ENCODE measurements at regions not wholly inside any gene's neighbourhood (a gene's known extent, or its start where the extent isn't known, plus 50 kb on each side); places are given as distances from the start of the nearest gene placed in this dataset.

DNA sequence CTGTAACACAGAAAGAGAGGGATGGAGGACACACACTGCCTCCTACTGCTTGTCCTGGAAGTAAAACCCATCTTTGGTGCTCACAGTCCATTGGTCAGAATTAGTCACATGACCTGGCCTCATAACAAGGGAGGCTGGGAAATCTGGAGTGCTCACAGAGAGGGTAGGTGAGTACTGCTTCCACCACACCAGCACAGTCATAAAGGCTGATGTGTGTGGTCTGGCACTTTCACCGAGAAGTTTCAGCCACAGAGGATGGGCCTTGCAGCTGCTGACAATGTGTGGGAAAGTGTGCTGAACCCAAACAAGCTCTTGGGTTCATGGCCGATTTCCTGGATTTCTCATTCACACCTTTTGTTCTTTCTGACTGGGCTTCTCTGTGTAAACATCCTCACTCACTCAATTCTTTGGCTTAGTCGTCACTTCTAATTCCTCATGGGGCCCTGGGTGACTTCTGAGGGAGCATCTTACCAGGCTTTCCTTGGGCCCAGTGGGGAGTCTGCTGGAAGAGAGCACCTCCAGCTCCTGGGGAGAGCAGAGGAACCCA is 100.7 kb downstream of the ASB7 start:
- no peaks in the 10 kb centered on the region for H3K4me1 ChIP-seq (ENCODE audit: insufficient read depth, low read length)
- H3K27ac ChIP-seq (ENCODE audit: low read depth, low read length) = no peak overlapping the region
- H3K9ac ChIP-seq (ENCODE audit: low read length) = no peak overlapping the region
- no peaks in the 10 kb centered on the region for H3K36me3 ChIP-seq (ENCODE audit: insufficient read depth, low read length)
- no peaks in the 10 kb centered on the region for H3K9me3 ChIP-seq (ENCODE audit: low read length)
- no peaks in the 10 kb centered on the region for H3K27me3 ChIP-seq (ENCODE audit: control insufficient read depth in 1 of 2, insufficient read depth in 2 of 2, low read length in 2 of 2)
- H3K4me3 ChIP-seq (ENCODE audit: low read depth in 1 of 2, low read length in 2 of 2) = no peak overlapping the region

DNA sequence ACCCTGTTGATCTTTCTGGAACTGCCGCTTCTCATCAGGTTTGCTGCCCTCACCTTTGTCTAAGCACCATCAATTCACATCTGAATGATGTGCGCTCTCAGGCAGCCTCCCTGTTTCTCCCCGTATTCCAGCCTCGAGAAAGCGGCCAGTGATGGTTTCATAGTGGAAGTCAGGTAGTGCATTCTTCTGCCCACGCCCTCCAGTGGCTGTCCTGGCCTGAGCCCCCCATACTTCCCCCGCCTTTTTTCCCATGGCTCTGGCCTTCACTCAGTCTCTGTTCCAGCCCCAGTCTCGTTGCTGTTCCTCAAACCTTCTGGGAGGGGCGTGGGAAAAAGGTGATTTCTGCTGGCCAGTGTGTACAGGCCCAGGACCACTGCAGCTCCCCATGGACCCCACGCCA is 101.3 kb downstream of the ASB7 start:
- H3K36me3 ChIP-seq (ENCODE audit: insufficient read depth, low read length) = no peaks in the 10 kb centered on the region
- no peak overlapping the region for H3K4me3 ChIP-seq (ENCODE audit: low read depth in 1 of 2, low read length in 2 of 2)
- no peaks in the 10 kb centered on the region for H3K9me3 ChIP-seq (ENCODE audit: low read length)
- H3K4me1 ChIP-seq (ENCODE audit: insufficient read depth, low read length) = no peaks in the 10 kb centered on the region
- H3K27me3 ChIP-seq (ENCODE audit: control insufficient read depth in 1 of 2, insufficient read depth in 2 of 2, low read length in 2 of 2) = no peaks in the 10 kb centered on the region
- H3K27ac ChIP-seq (ENCODE audit: low read depth, low read length) = no peak overlapping the region
- no peak overlapping the region for H3K9ac ChIP-seq (ENCODE audit: low read length)

DNA sequence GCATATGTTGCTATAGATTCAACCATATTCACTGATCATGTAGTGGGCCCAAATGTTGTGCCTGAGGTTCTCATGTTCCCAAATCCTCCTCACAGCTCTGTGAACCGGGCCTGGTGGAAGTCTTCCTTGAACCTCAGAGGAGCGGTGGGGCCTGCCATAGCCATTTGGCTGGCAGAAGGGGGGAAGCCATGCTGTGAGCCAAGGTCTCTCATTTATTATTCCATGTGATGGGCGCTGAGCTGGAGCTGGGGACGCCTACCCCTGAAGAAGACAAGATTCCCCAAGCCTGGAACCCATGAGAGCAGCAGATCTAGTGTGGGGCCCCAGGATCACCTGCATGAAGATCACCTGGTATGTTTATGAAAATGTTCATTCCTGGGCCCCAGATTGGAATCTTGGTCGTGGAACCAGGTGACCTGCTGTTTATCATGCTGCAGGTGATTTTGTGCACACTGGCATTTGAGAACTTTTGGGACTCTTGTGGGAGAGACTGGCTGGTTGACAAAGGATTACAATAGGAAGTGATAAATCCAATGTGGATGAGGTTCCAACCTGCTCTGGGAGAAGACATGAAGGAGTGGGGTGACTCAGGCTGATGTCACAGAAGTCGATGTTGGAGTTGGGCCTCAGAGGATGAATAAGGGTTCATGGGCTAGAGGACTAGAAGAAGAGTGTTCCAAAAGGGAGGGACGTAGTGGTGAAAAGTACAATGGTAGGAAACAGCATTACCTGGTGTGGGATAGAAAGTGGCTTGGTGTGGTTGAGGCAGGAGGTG is 102.1 kb downstream of the ASB7 start:
- Histone ChIP-seq H3K4me3 (ENCODE audit: low read depth in 1 of 2, low read length in 2 of 2) (no peak overlapping the region), H3K36me3 (ENCODE audit: insufficient read depth, low read length) (no peaks in the 10 kb centered on the region), H3K27ac (ENCODE audit: low read depth, low read length) (no peak overlapping the region), H3K9ac (ENCODE audit: low read length) (no peak overlapping the region), H3K27me3 (ENCODE audit: control insufficient read depth in 1 of 2, insufficient read depth in 2 of 2, low read length in 2 of 2) (no peaks in the 10 kb centered on the region), H3K4me1 (ENCODE audit: insufficient read depth, low read length) (no peaks in the 10 kb centered on the region), H3K9me3 (ENCODE audit: low read length) (no peaks in the 10 kb centered on the region)

DNA sequence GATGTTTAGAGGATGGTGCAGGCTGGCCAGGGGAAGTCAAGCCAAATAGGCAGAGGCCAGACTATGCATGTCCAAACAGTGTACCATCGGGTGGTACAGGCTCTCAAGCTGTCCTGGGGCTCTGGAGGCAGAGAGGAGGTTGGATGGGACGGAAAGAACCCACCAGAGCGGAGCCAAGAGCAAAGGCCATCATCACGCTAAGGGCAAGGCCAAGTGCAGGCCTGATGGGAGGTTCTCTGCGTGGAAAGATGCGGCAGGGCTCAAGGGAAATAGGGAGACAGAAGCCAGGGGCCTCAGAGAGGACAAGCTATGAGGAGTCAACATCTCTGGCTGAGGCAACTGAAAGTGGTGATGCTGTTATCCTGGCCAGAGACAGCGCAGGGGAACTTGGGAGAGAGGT is 102.7 kb downstream of the ASB7 start:
- Histone ChIP-seq H3K36me3 (ENCODE audit: insufficient read depth, low read length) (no peaks in the 10 kb centered on the region), H3K9ac (ENCODE audit: low read length) (no peak overlapping the region), H3K4me3 (ENCODE audit: low read depth in 1 of 2, low read length in 2 of 2) (no peak overlapping the region), H3K27me3 (ENCODE audit: control insufficient read depth in 1 of 2, insufficient read depth in 2 of 2, low read length in 2 of 2) (no peaks in the 10 kb centered on the region), H3K9me3 (ENCODE audit: low read length) (no peaks in the 10 kb centered on the region), H3K4me1 (ENCODE audit: insufficient read depth, low read length) (no peaks in the 10 kb centered on the region), H3K27ac (ENCODE audit: low read depth, low read length) (no peak overlapping the region)

DNA sequence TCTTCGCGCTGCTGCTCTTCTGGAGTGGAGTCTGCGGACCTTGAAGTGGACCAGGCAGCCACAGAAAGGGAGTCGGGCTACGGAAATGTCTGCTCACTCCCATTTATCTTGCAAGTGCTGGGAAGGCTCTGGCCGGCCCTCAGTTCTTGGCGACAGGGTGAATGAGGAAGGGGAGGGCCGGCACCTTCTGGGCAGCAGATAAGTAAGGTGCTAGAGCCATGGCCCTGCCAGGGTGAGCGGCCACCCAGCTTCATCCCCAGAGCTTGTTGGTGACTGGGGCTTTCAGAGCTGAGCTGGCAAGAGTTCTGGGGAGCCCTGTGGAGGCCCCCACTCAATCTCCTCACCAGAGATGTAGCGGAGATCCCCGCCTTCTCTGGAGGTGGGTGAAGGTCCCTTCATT is 103.5 kb downstream of the ASB7 start:
- Histone ChIP-seq H3K27ac (ENCODE audit: low read depth, low read length) (no peak overlapping the region), H3K9ac (ENCODE audit: low read length) (no peak overlapping the region), H3K4me3 (ENCODE audit: low read depth in 1 of 2, low read length in 2 of 2) (no peak overlapping the region), H3K36me3 (ENCODE audit: insufficient read depth, low read length) (no peaks in the 10 kb centered on the region), H3K9me3 (ENCODE audit: low read length) (no peaks in the 10 kb centered on the region), H3K4me1 (ENCODE audit: insufficient read depth, low read length) (peaks cover 4% of the 10 kb centered on the region), H3K27me3 (ENCODE audit: control insufficient read depth in 1 of 2, insufficient read depth in 2 of 2, low read length in 2 of 2) (no peaks in the 10 kb centered on the region)

- H3K9ac ChIP-seq (ENCODE audit: low read length) = no peak overlapping the region
- H3K27ac ChIP-seq (ENCODE audit: low read depth, low read length) = no peak overlapping the region
- no peaks in the 10 kb centered on the region for H3K36me3 ChIP-seq (ENCODE audit: insufficient read depth, low read length)
- H3K9me3 ChIP-seq (ENCODE audit: low read length) = no peaks in the 10 kb centered on the region
- H3K4me1 ChIP-seq (ENCODE audit: insufficient read depth, low read length) = peaks cover 18% of the 10 kb centered on the region
- no peak overlapping the region for H3K4me3 ChIP-seq (ENCODE audit: low read depth in 1 of 2, low read length in 2 of 2)
- H3K27me3 ChIP-seq (ENCODE audit: control insufficient read depth in 1 of 2, insufficient read depth in 2 of 2, low read length in 2 of 2) = no peaks in the 10 kb centered on the region
Measured at GRCh38 chr15:100707229-100707628, 104.8 kb downstream of the ASB7 start.

DNA sequence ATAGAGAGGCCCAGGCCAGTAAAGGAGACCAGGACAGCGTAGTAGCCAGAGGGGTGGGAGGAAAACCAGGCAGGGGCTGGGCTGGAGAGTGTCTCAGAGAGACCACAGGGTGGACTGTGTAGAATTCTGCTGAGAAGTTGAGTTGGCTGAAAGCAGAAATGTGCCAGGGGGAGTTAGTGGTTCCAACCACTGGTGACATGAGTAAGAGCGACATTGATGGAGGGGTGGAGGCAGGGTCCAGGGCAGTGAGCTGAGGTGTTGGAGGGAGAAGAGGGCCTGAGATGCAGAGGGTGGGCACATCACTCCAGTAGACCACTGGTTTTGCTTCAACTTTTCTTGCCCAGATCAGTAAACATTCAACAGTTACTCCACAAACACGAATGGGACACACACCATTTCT is 106.5 kb downstream of the ASB7 start:
- H3K9ac ChIP-seq (ENCODE audit: low read length) = no peak overlapping the region

DNA sequence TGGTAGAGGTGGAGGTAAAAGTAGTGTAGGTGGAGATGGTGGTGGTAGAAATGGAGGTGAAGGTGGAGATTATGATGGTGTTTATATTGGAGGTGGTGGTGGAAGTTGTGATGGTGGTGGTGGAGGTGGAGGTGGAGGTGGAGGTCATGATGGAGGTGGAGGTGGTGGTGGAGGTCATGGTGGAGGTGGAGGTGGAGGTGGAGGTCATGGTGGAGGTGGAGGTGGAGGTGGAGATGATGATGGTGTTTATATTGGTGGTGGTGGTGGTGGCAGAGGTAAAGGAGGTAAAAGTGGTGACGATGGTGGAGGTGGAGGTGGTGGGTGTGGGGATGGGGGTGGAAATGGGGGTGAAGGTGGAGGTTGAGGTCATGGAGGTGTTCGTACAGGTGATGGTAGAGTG is 107.8 kb downstream of the ASB7 start:
- H3K36me3 ChIP-seq (ENCODE audit: insufficient read depth, low read length) = no peaks in the 10 kb centered on the region
- no peaks in the 10 kb centered on the region for H3K27me3 ChIP-seq (ENCODE audit: control insufficient read depth in 1 of 2, insufficient read depth in 2 of 2, low read length in 2 of 2)
- H3K9me3 ChIP-seq (ENCODE audit: low read length) = no peaks in the 10 kb centered on the region
- H3K4me1 ChIP-seq (ENCODE audit: insufficient read depth, low read length) = peaks cover 30% of the 10 kb centered on the region
- no peak overlapping the region for H3K4me3 ChIP-seq (ENCODE audit: low read depth in 1 of 2, low read length in 2 of 2)
- H3K27ac ChIP-seq (ENCODE audit: low read depth, low read length) = no peak overlapping the region
- H3K9ac ChIP-seq (ENCODE audit: low read length) = no peak overlapping the region

More for the DNA sequence above, 106.5 kb downstream of the ASB7 start:
- Histone ChIP-seq H3K4me1 (ENCODE audit: insufficient read depth, low read length) (peaks cover 30% of the 10 kb centered on the region), H3K36me3 (ENCODE audit: insufficient read depth, low read length) (no peaks in the 10 kb centered on the region), H3K9me3 (ENCODE audit: low read length) (no peaks in the 10 kb centered on the region), H3K27ac (ENCODE audit: low read depth, low read length) (no peak overlapping the region), H3K4me3 (ENCODE audit: low read depth in 1 of 2, low read length in 2 of 2) (no peak overlapping the region), H3K27me3 (ENCODE audit: control insufficient read depth in 1 of 2, insufficient read depth in 2 of 2, low read length in 2 of 2) (no peaks in the 10 kb centered on the region)

GRCh38 chr15:100710744-100711515 is 108.5 kb downstream of the ASB7 start:
- Histone ChIP-seq H3K36me3 (ENCODE audit: insufficient read depth, low read length) (no peaks in the 10 kb centered on the region), H3K9ac (ENCODE audit: low read length) (no peak overlapping the region), H3K4me3 (ENCODE audit: low read depth in 1 of 2, low read length in 2 of 2) (no peak overlapping the region), H3K27ac (ENCODE audit: low read depth, low read length) (no peak overlapping the region), H3K9me3 (ENCODE audit: low read length) (no peaks in the 10 kb centered on the region), H3K4me1 (ENCODE audit: insufficient read depth, low read length) (peaks cover 30% of the 10 kb centered on the region), H3K27me3 (ENCODE audit: control insufficient read depth in 1 of 2, insufficient read depth in 2 of 2, low read length in 2 of 2) (no peaks in the 10 kb centered on the region)

DNA sequence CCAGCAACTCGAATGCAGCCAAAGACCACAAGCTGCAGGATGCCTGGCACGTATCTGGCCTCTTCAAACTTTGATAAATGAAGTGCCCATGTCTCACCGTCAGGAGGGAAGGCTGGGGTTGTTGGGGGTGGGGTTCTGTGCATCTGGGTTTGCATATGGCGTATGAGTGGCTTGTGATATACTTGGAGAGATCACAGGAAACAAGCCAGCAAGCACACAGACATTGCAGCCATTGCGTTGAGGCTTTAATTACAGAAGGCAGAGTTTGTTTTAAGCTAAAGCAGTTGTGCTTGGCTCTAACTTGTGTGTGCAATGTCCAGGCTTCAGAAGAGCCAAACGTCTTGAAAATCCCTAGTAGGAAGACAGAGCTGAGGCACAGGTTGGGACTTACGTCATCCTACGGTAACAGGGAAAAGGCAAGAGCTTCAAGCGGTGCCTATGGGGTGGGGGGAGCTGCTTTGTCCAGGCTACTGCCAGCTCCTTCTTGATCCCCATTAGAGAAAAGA is 109.2 kb downstream of the ASB7 start:
- Histone ChIP-seq H3K4me3 (ENCODE audit: low read depth in 1 of 2, low read length in 2 of 2) (no peak overlapping the region), H3K27ac (ENCODE audit: low read depth, low read length) (peak overlapping the region; percentile 76)

DNA sequence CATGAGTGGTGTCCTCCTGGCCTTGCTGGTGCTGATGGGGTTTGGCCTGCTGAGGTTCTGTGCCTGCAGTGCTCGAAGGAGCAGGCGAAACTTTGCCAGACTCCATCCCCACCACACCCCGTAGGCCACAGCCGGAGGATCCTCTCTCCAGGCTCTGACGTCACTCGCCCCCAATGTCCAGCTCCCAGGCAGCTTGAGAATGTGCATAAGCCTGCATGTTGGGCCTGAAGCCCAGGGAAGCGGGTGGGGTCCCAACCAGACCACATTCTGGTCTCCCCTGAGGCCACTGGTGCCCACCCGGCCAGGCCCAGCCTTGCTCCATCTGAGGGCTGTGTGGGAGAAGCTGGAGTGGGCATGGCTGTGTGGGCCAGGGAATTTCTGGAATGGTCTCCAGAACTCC is 109.8 kb downstream of the ASB7 start:
- H3K4me1 ChIP-seq (ENCODE audit: insufficient read depth, low read length) = peaks cover 30% of the 10 kb centered on the region
- no peaks in the 10 kb centered on the region for H3K36me3 ChIP-seq (ENCODE audit: insufficient read depth, low read length)
- H3K9me3 ChIP-seq (ENCODE audit: low read length) = no peaks in the 10 kb centered on the region
- no peaks in the 10 kb centered on the region for H3K27me3 ChIP-seq (ENCODE audit: control insufficient read depth in 1 of 2, insufficient read depth in 2 of 2, low read length in 2 of 2)
- peak overlapping the region; percentile 76 for H3K27ac ChIP-seq (ENCODE audit: low read depth, low read length)
- H3K9ac ChIP-seq (ENCODE audit: low read length) = no peak overlapping the region
- H3K4me3 ChIP-seq (ENCODE audit: low read depth in 1 of 2, low read length in 2 of 2) = no peak overlapping the region

More for the DNA sequence above, 109.2 kb downstream of the ASB7 start:
- Histone ChIP-seq H3K9ac (ENCODE audit: low read length) (no peak overlapping the region), H3K9me3 (ENCODE audit: low read length) (no peaks in the 10 kb centered on the region), H3K4me1 (ENCODE audit: insufficient read depth, low read length) (peaks cover 30% of the 10 kb centered on the region), H3K27me3 (ENCODE audit: control insufficient read depth in 1 of 2, insufficient read depth in 2 of 2, low read length in 2 of 2) (no peaks in the 10 kb centered on the region), H3K36me3 (ENCODE audit: insufficient read depth, low read length) (no peaks in the 10 kb centered on the region)

Measured in muscle layer of colon (tissue), 2 donors.